ENCODE measurements at regions not wholly inside any gene's neighbourhood (a gene's known extent, or its start where the extent isn't known, plus 50 kb on each side); places are given as distances from the start of the nearest gene placed in this dataset.

DNA sequence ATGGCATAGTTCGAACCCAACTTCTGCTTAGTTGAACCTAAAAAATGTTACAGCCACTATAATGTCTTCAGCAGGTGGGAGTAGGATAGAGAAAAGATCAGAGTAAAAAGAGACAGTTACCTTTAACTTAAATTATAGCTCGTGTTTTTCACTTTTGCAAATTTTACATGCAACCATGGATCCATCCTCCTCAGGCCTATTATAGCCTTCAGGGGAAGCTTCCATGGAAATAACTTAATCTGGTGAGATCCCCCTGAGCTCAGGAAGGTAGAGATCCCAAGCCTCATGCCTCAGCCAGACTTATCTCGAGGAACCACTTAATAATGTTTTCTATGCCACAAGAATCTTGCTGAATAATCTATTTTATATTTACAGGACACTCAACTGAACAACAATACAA is 159.4 kb upstream of the FAM3C start:
- intact Hi-C loops (cut with DNase I; ENCODE audit: low total_unique reads), result no loop called here
- H3K36me3 ChIP-seq, result no peaks in the 10 kb centered on the region
- H3K4me1 ChIP-seq, result no peaks in the 10 kb centered on the region
- H3K27me3 ChIP-seq, result no peaks in the 10 kb centered on the region
- no peak overlapping the region for H3K27ac ChIP-seq
- TF ChIP-seq POLR2A (IDR thresholded peaks at IDR 0.05) (no peak), POLR2AphosphoS5 (IDR thresholded peaks at IDR 0.05) (no peak)
- TF ChIP-seq, protein P1, sequence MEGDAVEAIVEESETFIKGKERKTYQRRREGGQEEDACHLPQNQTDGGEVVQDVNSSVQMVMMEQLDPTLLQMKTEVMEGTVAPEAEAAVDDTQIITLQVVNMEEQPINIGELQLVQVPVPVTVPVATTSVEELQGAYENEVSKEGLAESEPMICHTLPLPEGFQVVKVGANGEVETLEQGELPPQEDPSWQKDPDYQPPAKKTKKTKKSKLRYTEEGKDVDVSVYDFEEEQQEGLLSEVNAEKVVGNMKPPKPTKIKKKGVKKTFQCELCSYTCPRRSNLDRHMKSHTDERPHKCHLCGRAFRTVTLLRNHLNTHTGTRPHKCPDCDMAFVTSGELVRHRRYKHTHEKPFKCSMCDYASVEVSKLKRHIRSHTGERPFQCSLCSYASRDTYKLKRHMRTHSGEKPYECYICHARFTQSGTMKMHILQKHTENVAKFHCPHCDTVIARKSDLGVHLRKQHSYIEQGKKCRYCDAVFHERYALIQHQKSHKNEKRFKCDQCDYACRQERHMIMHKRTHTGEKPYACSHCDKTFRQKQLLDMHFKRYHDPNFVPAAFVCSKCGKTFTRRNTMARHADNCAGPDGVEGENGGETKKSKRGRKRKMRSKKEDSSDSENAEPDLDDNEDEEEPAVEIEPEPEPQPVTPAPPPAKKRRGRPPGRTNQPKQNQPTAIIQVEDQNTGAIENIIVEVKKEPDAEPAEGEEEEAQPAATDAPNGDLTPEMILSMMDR (IDR thresholded peaks at IDR 0.05), result no peak
- no peaks in the 10 kb centered on the region for H3K9me3 ChIP-seq
- DNase-seq (ENCODE audit: low spot score in 2 of 2), result no peak
- H3K4me3 ChIP-seq, result no peak overlapping the region

DNA sequence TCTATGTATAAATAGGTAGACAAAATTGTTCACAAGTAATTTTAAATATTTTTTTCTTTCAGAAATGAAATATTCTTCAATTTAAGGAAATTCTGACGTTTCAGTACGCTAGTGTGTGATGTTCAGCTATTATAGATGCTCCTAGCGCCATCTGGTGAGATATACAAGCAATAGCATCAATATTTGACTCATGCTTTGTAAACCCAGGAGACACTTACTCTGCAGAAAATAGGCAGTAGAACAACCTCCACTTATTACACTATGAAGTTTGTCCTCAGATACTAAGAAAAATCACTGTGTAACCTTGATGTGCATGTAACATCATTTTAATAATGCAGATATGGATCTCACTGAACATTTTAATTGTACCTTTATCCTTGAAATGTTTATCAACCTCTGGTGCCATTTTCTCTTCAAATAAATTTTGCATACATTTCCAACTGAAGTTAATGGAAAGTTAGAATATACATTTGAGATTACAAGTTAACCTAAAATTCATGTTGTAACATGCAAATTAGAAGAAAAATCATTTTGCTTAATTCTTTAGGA is 151.5 kb upstream of the FAM3C start:
- Histone ChIP-seq H3K4me3 (no peak overlapping the region), H3K9me3 (no peaks in the 10 kb centered on the region), H3K36me3 (no peaks in the 10 kb centered on the region), H3K27me3 (no peaks in the 10 kb centered on the region), H3K4me1 (no peaks in the 10 kb centered on the region), H3K27ac (no peak overlapping the region)
- no peak for DNase-seq (ENCODE audit: low spot score in 2 of 2)
- TF ChIP-seq, protein P1 (IDR thresholded peaks at IDR 0.05), result peak; percentile 23 to 81 (median 81)
- TF ChIP-seq POLR2A (IDR thresholded peaks at IDR 0.05) (no peak), POLR2AphosphoS5 (IDR thresholded peaks at IDR 0.05) (no peak)
- intact Hi-C loops (cut with DNase I; ENCODE audit: low total_unique reads), result no loop called here

DNA sequence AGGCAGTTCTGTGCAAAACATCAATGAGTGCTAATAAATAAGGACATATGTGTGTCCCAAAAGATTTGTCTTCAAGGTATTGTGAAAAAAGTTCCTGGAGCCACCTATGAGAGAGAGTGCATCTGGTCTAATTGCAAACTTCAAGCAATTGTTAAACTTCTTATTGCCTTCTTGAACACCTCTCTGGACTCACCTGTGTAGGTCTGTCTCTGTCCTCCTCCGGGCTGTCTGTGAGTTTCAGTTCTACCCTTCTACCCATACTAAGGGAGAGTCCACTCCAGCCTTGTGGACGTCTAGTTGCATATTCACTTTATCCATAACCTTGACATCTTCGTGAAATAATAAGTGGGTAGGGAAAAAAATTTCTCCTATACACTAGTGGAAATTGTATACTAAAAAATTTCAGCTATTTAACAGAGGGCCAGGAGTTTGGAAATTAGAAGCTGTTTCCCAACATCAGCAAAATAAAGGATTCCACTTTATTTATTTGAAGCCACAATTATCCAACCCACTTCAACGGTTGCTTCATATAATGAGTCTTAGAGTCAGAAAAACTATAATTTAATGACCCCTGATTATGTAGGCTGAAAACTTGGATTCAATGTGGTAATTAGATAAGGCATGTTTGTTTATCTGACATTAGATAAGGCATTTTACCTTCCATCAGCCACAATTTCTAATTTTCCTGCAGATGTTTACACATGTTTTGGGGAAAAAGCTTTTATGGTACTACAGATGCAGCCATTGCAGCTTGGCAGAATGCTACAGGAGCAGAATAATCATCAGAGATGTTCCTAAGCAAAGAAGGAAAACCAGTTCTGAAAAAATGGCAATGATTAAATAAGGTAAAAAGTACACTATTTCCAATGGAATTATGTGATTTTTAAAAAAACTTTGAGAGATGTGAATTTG is 150.8 kb upstream of the FAM3C start:
- no peak overlapping the region for H3K27ac ChIP-seq
- no peak for DNase-seq (ENCODE audit: low spot score in 2 of 2)
- H3K27me3 ChIP-seq, result no peaks in the 10 kb centered on the region
- no peak overlapping the region for H3K4me3 ChIP-seq
- no peaks in the 10 kb centered on the region for H3K4me1 ChIP-seq
- TF ChIP-seq POLR2A (IDR thresholded peaks at IDR 0.05), result no peak
- no peak for TF ChIP-seq POLR2AphosphoS5 (IDR thresholded peaks at IDR 0.05)
- TF ChIP-seq, protein P1 (IDR thresholded peaks at IDR 0.05), result no peak
- H3K36me3 ChIP-seq, result no peaks in the 10 kb centered on the region
- intact Hi-C loops (cut with DNase I; ENCODE audit: low total_unique reads), result no loop called here
- H3K9me3 ChIP-seq, result no peaks in the 10 kb centered on the region

DNA sequence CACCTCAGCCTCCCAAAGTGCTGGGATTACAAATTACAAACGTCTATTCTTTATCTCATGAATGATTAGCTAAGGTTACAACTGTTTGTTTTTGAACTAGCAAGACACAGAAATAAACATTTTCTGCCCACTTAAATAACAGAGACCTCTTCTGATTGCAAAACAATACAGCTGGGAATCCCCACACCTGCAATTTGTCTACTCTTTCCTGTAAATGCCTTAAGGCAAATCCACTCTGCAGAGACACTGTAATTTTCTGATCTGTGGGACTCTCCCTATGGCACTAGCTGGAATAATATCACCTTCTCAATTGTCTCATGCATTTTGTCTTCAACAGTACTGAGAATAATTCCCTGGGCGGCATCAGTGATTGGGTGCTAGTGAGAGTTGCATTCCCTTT is 149.3 kb upstream of the FAM3C start:
- Histone ChIP-seq H3K9me3 (no peaks in the 10 kb centered on the region), H3K4me1 (no peaks in the 10 kb centered on the region), H3K4me3 (no peak overlapping the region), H3K27me3 (no peaks in the 10 kb centered on the region), H3K27ac (peak overlapping the region; percentile 63 to 68), H3K36me3 (no peaks in the 10 kb centered on the region)
- intact Hi-C loops (cut with DNase I; ENCODE audit: low total_unique reads), result no loop called here
- TF ChIP-seq, protein P1 (IDR thresholded peaks at IDR 0.05), result no peak
- TF ChIP-seq POLR2AphosphoS5 (IDR thresholded peaks at IDR 0.05) (no peak), POLR2A (IDR thresholded peaks at IDR 0.05) (no peak)
- DNase-seq (ENCODE audit: low spot score in 2 of 2), result no peak

DNA sequence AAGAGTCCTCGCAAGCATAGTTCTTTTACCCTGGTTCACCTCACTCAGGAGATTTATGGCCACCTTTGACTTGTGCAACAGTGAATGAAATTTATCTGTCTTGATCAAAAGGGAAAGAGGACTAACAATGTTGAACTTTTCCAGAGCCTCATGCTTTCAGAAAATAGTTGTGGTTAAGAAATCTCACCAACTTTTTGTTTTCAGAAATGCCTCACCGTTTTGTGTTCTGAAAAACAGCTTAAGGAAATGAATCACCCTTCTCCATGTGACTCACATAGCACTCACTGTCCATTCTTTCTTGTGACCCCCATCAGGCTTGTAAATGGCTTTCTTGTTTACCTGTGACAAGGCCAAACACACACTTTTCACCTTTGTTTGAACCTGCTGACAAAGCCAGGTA is 148.6 kb upstream of the FAM3C start:
- Histone ChIP-seq H3K27me3 (no peaks in the 10 kb centered on the region), H3K4me3 (no peak overlapping the region), H3K4me1 (no peaks in the 10 kb centered on the region), H3K27ac (peak overlapping the region in 1 of 2 donors; percentile 63), H3K36me3 (no peaks in the 10 kb centered on the region), H3K9me3 (no peaks in the 10 kb centered on the region)
- DNase-seq (ENCODE audit: low spot score in 2 of 2), result peak in 1 of 2 donors; percentile 18
- intact Hi-C loops (cut with DNase I; ENCODE audit: low total_unique reads), result no loop called here
- TF ChIP-seq, protein P1 (IDR thresholded peaks at IDR 0.05), result no peak
- peak in 2 of 3 donors; percentile 45 to 64 for TF ChIP-seq POLR2AphosphoS5 (IDR thresholded peaks at IDR 0.05)

Data from breast epithelium (tissue), 4 donors.